Activated gamma-delta T cell (primary cell): ENCODE measurements at regions not wholly inside any gene's neighbourhood (a gene's known extent, or its start where the extent isn't known, plus 50 kb on each side); places are given as distances from the start of the nearest gene placed in this dataset.
"Not testable (repeated sequence)": the region's sequence is repeated elsewhere in the genome, so short reads cannot be mapped to it uniquely, and the experiment has no call there.

Experiments used
- DNase-seq: peaks from one replicate; lab custom pipeline; 2025; lab: John Stamatoyannopoulos, UW

DNA sequence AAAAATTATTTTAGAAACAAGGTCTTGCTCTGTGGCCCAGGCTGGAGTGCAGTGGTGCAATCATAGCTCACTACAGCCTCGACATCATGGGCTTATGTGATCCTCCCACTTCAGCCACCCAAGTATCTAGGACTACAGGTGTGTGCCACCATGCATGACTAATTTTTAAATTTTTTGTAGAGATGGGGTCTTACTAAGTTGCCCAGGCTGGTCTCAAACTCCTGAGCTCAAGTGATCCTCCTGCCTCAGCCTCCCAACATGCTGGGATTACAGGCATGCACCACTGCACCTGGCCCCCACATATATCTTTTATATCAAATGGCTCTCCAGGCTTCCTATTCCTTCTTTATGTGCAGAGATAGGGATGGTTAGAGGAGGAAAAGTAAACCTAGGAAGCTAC is 91.2 kb upstream of the SVIL start:
- not testable (repeated sequence) for DNase-seq

DNA sequence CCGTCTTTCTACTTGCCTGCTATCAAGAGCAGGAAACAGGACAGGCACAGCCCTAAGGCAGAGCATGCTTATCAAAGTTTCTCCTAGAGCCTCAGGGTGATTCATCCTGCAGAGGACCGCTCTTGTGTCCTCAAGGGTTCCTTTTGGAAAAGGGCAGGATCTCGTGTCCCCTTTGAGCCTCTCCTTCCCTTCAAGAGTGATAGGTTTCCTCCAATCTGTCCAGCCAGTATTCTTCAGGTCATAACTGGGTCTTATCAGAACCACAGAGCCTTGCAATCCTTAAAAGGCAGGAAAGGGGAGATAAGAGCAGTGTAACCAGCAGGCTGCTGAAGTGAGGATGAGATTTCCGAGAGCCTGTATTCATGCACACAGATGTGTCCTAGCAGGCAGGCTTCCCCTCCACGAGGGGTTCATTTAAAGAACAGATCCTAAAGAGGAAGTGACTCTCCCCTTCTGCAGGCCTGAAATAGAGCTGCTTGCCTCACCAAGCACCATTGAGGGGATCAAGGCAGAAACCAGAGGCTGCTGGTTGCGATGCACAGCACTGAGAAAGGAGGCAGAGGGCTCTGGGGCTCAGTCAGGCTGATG is 90.5 kb upstream of the SVIL start:
- DNase-seq: no peak

DNA sequence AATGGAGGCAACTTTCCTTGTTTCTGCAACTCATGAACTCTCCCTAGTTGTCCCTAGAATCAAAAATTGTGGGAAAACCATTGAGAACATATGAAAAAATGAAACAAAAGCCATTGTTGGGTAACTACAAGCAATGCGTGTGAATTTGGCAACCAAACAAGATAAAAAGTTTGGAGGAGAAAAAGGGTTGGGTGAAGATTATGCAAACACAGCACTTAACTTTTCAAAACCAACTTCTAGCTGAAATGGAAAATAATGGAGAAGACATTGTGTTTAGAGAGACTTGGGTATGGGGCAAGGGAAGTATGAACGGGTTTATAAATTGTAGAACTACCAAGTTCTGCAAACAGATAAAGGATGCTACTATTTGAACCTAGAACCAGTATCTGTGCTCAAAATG is 89.0 kb upstream of the SVIL start:
- DNase-seq: no peak

DNA sequence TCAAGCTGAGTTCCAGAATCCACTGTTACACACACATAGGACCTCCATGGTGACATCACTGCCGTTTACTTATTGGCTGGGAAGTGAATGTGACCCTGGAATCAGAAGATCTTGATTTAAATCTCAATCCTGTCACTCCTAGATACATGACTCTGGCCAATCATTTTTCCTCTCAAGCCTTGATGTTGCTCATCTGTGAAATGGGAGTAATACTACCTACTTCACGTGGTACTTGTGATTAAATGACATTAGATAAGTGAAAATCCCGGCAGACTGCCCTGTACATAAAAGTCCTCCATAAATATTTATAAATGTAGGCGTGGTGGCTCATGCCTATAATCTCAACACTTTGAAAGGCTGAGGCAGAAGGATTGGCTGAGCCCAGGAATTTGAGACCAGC is 88.0 kb upstream of the SVIL start:
- no peak for DNase-seq

DNA sequence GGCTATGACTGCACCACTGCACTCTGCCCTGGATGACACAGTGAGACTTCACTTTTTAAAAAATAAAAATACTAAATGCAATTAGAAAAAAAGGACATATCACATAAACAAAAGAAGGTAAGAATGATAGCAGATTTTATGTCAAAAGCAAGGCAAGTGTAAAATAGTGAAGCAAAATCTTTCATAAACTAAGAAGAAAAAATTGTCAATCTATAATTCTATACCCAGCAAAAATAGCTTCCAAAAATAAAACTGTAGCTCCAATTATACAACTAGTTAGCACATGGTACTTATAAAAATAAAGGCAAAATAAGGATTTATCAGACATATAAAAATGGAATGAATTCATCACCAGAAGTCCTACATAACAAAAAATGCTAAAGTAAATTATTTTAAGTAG is 85.4 kb upstream of the SVIL start:
- no peak for DNase-seq

DNA sequence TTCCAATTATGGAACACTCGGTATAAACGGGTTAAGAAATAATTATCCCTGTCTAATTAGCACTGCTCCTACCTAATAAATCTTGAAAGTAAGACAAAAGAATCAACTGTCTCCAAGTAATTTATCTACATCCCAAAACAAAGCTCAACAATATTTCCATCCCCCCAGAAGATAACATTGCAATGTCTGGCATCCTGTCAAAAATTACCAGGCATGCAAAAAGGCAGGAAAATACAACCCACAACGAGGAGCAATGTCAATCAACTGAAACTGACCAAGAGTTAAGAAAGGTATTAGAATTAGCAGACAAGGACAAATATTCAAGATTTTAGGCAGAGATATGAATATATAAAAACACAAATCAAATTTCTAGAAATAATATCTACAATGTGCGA is 84.5 kb upstream of the SVIL start:
- DNase-seq: no peak

DNA sequence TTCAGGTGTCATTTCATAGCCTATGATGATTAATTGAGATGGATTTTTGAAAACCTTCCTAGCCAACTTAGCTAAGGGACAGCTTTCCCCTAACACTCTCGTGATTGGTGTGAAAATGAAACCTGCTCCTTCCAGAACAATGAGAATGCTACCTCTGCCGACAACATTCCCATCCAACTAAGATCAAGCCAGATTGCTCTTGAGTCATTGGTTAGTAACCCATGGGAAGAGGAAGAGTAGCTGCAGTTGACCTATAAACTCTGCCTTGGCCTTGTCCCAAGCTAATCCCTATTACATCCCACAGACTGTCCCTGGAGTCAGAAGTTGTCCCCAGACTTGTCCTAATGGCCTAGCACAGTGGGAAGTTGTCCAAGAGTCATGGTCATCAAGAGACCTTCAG is 80.5 kb upstream of the SVIL start:
- DNase-seq: no peak

DNA sequence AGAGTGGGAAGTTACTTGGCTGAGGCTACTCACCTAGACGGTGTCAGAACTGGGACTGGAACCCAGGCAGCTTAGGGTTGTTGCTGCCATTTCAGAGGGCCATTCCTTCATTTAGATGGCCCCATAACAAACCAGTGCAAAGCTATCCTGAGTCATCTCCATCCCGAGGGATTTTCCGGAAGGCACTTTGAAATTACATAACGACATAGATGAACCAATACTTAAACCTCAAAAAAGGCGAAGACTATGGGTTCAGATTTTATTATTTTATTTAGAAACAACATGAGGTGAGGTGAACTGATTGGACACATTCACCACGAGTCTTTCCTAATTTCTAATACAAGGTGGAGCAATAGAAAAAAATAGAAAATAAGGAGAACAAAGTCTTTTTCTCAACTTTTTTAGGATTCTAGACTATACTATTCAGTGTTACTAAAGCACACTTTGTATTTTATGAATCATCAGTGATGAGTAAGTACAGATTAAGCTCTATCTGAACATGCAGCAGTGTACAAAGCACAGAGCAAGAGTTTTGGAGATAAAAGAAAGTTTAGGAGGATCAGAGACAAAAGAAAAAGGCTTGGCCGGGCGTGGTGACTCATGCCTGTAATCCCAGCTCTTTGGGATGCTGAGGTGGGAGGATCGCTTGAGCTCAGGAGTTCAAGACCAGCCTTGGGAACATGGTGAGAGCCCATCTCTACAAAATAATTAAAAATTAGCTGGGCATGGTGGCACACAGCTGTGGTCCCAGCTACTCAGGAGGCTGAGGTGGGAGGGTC is 79.5 kb upstream of the SVIL start:
- DNase-seq: no peak

DNA sequence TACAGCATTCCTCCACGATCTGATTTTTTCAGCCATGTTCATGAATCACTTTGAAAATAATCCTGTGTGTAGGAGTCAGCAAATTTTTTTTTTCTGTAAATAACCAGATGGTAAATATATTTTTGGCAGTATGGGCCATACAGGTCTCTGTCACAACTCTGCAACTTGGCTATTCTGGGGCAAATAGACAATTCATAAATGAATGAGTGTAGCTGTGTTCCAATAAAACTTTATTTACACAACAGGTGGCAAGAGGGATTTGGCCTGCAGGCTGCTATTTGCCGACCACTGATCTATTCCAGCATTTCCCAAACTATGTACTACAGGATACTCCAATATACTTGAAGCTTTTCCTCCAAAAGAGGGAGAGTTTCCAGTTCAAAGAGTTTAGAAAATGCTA is 78.7 kb upstream of the SVIL start:
- DNase-seq: no peak

DNA sequence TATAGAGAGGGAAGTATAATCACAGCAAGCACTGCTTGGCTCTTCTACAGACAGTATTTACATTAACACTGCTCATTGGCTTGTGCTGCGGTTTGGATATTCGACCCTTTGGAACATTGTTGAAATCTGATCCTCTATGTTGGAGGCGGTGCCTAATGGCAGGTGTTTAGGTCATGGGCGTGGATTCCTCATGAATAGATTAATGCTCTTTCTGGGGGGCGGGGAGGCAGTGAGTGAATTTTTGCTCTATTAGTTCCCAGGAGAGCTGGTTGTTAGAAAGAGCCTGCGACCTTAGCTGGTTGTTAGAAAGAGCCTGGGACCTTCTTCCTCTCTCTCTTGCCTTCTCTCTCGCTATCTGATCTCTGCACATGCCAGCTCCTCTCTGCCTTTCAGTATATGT is 77.3 kb upstream of the SVIL start:
- no peak for DNase-seq

DNA sequence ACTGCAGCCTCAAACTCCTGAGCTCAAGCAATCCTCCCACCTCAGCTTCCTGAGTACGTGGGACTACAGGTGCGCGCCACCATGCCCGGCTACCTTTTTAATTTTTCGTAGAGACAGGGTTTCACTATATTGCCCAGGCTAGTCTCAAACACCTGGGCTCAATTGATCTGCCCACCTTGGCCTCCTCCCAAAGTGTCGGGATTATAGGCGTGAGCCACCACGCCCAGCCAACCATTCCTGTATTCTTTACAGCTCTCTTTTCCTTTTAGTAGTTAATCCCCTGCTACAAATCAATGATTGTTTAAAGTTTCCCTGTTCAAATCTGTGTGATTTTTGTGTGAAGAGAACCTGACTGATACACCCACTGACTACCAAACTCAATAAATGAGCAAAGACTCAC is 75.4 kb upstream of the SVIL start:
- DNase-seq: no peak

DNA sequence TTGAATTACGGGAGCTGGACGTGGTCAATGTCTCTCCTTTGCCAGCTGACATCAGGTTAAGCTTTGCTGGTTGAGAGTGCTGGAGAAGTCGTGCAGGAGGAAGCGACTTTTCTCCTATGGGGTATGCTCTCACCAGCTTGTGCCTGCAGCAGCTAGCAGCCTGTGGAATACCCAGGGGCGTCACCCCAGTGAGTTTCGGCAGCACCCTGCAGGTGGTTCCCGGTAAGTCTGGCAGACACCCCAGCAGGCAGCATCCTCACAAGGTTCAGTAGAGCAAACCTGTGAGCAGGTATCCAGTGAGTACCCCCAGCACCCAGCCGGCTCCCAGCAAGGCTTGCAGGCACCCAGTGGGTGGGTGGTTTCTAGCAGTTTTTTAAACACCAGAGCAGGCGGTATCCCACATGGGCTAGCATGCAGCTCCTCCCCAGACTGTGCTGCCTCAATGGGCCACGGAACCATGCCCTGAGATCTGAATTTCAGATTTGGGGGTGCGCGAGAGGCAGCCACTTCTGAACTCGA is 74.8 kb upstream of the SVIL start:
- no peak for DNase-seq

DNA sequence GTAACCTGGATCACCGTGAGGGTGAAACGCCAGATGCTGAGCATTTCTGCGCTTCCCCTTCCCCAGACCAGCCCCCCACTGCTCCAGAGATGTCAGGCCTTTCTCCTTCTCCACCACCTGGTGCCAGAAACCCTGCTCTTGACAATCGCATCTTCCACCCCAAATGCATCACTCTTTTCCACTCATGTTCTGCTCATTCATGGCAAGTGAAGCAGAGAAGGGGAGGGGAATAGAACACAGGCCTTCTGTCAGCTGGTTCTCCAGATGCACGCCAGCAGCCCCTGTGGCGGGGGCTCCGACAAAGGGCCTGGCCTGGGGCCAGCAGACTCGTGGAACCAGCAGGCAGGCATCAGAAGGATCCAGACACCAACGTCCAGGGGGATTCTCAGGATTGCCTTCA is 68.5 kb upstream of the SVIL start:
- no peak for DNase-seq

DNA sequence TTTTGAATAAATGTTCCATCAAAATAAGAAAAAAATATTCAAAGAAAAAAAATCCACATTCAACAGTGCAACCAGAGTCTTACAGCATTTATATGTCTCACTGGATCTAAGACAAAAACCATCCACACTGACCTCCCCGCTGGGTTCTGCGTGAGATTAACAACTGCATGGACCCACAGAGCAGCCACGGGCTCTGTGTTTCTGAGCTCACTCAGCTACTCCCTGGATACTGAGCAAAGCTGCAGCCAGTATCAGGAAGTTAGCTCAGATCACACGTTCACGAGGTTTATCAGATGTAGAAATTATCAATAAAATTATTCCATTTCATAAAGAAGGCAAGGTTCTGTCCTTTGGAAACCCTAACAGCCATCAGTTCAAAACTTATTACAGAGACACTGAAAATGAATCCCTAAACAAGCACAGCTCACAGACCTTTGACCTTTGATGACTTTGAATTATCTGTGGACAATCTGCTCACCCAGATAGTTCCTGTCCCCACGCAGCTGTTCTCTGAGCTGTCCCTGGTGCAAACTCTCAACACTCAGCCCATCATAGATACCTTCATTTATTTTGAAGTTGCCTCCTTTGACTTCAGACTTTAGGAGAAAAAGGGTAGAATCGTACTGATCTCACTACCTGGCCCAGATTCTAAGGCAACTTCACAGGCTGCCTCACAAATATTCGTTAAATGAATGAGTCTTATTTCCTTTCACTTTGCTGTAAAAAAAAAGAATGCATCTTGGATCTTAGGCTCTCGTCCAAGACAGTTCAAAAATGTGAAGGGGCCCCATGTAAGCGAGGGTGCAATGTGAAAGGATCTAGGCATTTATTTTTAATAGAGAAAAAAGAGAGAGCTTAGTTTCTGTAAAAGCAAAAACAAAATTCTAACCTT is 67.7 kb upstream of the SVIL start:
- DNase-seq: no peak

DNA sequence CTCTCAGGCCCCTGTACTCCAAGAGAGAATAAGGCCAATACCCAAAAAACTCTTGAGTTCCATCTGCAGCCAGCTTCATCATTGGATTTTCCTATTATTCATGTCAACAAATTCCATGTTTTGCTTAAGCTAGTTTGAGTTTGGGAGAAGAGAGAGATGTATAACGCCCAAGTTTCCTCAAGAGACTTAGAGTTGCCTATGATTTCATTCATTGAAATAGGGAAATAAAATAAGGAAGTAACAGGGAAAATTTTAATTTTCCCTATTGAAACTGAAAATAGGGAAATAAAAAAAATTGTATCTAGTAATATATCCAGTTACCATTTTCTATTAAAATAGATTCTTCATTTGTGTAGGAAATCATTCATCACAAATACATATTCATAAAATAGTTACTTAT is 66.5 kb upstream of the SVIL start:
- no peak for DNase-seq

DNA sequence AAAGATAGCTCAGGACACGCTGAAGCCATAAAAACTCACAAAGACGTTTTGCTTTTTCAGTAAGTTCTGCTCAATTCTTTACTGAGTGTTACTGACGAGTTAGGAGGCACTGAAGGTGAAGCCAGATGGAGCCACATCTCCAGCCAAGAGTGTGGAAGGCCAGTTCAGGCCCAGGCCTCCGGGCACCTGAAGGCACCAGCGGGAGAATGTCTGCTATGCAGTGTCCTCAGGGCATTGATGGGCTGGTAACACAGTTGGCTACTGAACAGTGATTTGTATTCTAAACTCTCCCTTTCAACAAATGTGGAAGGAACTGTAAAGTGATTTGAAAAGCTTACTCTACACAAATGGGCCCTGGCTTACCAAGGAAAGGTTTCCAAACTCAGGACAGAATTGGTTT is 64.8 kb upstream of the SVIL start:
- DNase-seq: no peak

DNA sequence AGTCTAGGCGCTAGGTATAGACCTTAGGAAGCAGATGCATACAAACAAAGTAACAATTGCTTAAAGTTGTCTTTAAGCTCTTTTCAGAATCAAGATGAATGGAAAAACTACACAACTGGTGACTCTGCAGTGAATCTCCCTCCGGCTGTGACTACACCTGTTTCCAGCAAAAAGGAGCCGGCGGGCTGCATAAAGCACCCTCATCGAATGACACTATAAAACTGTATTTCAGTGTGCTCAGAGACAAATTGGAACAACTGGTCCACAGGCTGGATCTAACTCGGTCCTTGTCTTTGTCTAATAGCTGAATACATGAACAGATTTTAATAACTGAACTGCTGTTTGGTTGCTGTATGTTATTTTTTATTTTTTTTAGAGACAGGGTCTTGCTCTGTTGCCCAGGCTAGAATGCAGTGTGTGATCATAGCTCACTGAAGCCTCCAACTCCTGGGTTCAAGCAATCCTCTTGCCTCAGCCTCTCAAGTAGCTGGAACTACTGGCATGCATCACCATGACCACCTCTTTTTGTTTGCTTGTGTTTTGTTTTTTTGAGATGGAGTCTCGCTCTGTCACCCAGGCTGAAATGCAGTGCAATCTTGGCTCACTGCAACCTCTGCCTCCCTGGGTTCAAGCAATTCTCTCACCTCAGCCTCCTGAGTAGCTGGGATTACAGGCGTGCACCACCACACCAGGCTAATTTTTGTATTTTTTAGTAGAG is 64.2 kb upstream of the SVIL start:
- DNase-seq: no peak

DNA sequence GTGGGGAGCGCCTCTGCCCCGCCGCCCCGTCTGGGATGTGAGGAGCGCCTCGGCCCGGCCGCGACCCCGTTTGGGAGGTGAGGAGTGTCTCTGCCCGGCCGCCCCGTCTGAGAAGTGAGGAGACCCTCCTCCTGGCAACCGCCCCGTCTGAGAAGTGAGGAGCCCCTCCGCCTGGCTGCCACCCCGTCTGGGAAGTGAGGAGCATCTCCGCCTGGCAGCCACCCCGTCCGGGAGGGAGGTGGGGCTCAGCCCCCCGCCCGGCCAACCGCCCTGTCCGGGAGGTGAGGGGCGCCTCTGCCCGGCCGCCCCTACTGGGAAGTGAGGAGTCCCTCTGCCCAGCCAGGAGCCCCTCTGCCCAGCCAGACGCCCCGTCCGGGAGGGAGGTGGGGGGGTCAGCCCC is 61.8 kb upstream of the SVIL start:
- DNase-seq: not testable (repeated sequence)

DNA sequence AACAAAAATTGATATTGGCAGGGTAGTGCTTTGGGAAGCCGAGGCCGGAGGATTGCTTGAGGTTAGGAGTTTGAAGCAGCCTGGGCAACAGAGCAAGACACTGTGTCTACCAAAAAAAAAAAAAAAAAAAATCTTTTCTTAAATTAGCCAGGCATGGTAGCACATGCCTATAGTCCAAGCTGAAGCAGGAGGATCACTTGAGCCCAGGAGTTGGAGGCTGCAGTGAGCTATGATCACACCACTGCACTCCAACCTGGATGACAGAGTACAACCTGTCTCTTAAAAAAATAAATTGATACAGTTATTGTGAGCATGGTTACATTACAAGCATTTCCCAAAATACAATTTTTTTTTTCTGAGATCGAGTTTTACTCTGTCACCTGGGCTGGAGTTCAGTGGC is 59.4 kb upstream of the SVIL start:
- DNase-seq: no peak

DNA sequence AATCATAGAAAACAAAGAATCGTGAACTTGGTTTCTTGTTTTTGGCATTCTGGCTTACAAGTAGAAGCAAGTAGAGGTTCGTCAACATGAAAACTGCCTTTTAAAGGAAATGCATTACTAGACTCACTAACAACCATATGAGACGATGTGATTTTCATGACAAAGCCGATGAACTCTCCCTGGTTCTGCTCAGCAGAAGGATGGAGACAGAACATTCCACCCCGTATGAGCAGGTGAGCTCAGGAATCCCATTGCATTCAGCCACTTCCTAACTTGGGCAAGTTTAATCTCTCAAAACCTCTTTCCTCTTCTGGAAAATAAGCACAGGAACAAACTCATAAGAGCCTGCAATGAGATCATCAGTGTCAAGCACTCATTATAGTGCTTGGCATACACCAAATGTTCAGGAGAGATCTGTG is 57.4 kb upstream of the SVIL start:
- DNase-seq: no peak

DNA sequence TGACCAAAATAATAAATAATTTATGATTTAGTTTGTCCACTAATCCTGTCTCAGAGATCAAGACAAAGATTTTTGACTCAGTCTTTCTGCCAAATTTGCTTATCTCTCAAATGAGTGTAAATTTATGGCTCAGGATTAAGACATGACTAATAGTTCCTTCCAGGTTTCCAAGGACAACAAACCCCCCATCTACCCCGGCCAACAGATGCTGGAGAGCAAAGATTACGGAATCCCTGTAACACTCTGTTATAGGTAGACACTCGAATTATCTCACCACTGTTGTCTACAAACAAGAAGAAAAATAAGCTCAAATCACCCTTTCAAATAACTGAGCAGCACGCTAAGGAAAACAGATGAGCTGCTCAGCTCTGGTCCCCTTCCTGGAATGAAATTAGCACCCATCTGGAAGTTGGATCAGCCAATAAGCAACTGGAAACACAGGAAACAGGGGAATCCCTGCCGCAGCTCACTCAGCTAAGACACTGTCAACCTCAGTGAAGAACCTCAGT is 56.8 kb upstream of the SVIL start:
- DNase-seq: no peak

DNA sequence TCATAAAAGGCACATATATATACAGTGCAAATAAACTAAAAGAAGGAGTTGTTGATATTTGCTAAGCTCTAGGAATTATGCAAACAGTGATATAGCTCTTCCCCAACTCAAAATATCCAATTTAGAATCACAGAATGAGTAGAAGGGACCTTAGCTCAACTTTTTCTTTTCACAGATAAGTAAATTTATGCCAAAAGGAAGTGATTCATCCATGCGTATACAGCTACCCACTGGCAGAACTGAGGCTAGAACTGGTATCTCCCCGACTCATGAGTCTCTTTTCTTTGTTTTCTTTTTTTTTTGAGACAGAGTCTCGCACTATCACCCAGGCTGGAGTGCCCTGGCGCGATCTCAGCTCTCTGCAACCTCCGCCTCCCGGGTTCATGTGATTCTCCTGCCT is 54.2 kb upstream of the SVIL start:
- DNase-seq: no peak
